ENCODE measurements at regions not wholly inside any gene's neighbourhood (a gene's known extent, or its start where the extent isn't known, plus 50 kb on each side); places are given as distances from the start of the nearest gene placed in this dataset.

GRCh38 chr7:26603631-26604030 is 260.8 kb downstream of the SKAP2 start:
- ATAC-seq: no peak

GRCh38 chr7:26608402-26608801 is 256.0 kb downstream of the SKAP2 start:
- H3K4me2 ChIP-seq (ENCODE audit: insufficient read depth, low read length): no peak overlapping the region
- H3K4me1 ChIP-seq (replicated peaks in 1 of 2; ENCODE audit: control insufficient read depth in 2 of 2, insufficient read depth in 2 of 2, low read length in 2 of 2): no peaks in the 10 kb centered on the region
- no peak overlapping the region for H2AFZ ChIP-seq (ENCODE audit: low read depth, low read length)
- H4K20me1 ChIP-seq (replicated peaks; ENCODE audit: control insufficient read depth, insufficient read depth, low read length): no peaks in the 10 kb centered on the region
- H3K4me3 ChIP-seq: no peak overlapping the region
- no peaks in the 10 kb centered on the region for H3K9me1 ChIP-seq (ENCODE audit: control insufficient read depth, insufficient read depth, low read length)
- DNase-seq (ENCODE audit: extremely low read depth in 1 of 4, low spot score in 3 of 4) (no peak), FAIRE-seq (no peak), ATAC-seq (no peak)
- BruUV-seq (replicated peaks): no TSS peak
- in situ Hi-C loops (cut with MboI): no loop called here
- 0% methylated on average over 6 of the region's 6 CpGs for WGBS (ENCODE audit: insufficient coverage, low coverage, missing lambda C conversion rate)
- no peak overlapping the region for H3K27ac ChIP-seq (ENCODE audit: extremely low read depth, low read depth, low read length)
- no peaks in the 10 kb centered on the region for H3K9me3 ChIP-seq (replicated peaks; ENCODE audit: control insufficient read depth, insufficient read depth, low read depth, low read length)
- TF ChIP-seq CHD1 (IDR thresholded peaks at IDR 0.05; ENCODE audit: low read length) (no peak), PHB (CRISPR knock-in tag; IDR thresholded peaks at IDR 0.05) (no peak), MED1 (CRISPR knock-in tag; IDR thresholded peaks at IDR 0.05; ENCODE audit: borderline replicate concordance) (no peak), SMAD3 (CRISPR knock-in tag; conservative IDR thresholded peaks at IDR 0.05) (no peak), PCBP2 (IDR thresholded peaks at IDR 0.05; ENCODE audit: low read depth, low read length, poor library complexity, severe bottlenecking) (no peak), ZFP36 (IDR thresholded peaks at IDR 0.05; ENCODE audit: low read depth, low read length, partially characterized antibody) (no peak), ZNF274 (IDR thresholded peaks at IDR 0.05; ENCODE audit: borderline replicate concordance, low read depth, low read length) (no peak), MAFG (tag; conservative IDR thresholded peaks at IDR 0.05) (no peak), HEY1 (CRISPR knock-in tag; IDR thresholded peaks at IDR 0.05; ENCODE audit: borderline replicate concordance) (no peak), MAX (CRISPR knock-in tag; IDR thresholded peaks at IDR 0.05) (no peak), FOXJ2 (tag; IDR thresholded peaks at IDR 0.05) (no peak), ZC3H4 (CRISPR knock-in tag; IDR thresholded peaks at IDR 0.05; ENCODE audit: borderline replicate concordance) (no peak)
- POLR2A ChIA-PET: interaction anchor here (1.4 kb wide), 1 partner anchor 12 kb away, joined by 4 read pairs; no protein-coding TSS in a partner anchor
- H3K36me3 ChIP-seq (ENCODE audit: control insufficient read depth, insufficient read depth, low read length): no peaks in the 10 kb centered on the region
- no peak overlapping the region for H3K9ac ChIP-seq (ENCODE audit: insufficient read depth in 1 of 2, low read depth in 2 of 2, low read length in 2 of 2)
- peaks cover 7 to 37% of the 10 kb centered on the region in 2 experiments for H3K27me3 ChIP-seq (ENCODE audit: control insufficient read depth in 2 of 2, insufficient read depth in 2 of 2, low read length in 2 of 2)
- no peaks in the 10 kb centered on the region for H3K79me2 ChIP-seq (ENCODE audit: control insufficient read depth, insufficient read depth, low read length)
- intact Hi-C loops (cut with micrococcal nuclease): no loop called here
- CTCF ChIA-PET (ENCODE audit: low intra/inter-chr PET ratio): no interaction called here

More at GRCh38 chr7:26603631-26604030, 260.8 kb downstream of the SKAP2 start:
- no peak overlapping the region for H3K4me2 ChIP-seq (ENCODE audit: insufficient read depth, low read length)
- no peaks in the 10 kb centered on the region for H3K9me1 ChIP-seq (ENCODE audit: control insufficient read depth, insufficient read depth, low read length)
- H3K36me3 ChIP-seq (ENCODE audit: control insufficient read depth, insufficient read depth, low read length): no peaks in the 10 kb centered on the region
- no peaks in the 10 kb centered on the region for H3K9me3 ChIP-seq (replicated peaks; ENCODE audit: control insufficient read depth, insufficient read depth, low read depth, low read length)
- ChIA-PET POLR2A (interaction anchor here (1.1 to 1.4 kb wide), 2 partner anchors 10 to 17 kb away, joined by 3 read pairs; no protein-coding TSS in a partner anchor), CTCF (ENCODE audit: low intra/inter-chr PET ratio) (no interaction called here)
- no peaks in the 10 kb centered on the region for H4K20me1 ChIP-seq (replicated peaks; ENCODE audit: control insufficient read depth, insufficient read depth, low read length)
- no peak for TF ChIP-seq EZH2 (IDR thresholded peaks at IDR 0.05; ENCODE audit: borderline replicate concordance, low read depth, low read length)
- TF ChIP-seq PKNOX1 (IDR thresholded peaks at IDR 0.05): no peak
- TF ChIP-seq EHMT2 (IDR thresholded peaks at IDR 0.05): no peak
- TF ChIP-seq SRSF1 (IDR thresholded peaks at IDR 0.05; ENCODE audit: low read depth, low read length): no peak
- H3K4me3 ChIP-seq: no peak overlapping the region
- no peak overlapping the region for H3K9ac ChIP-seq (ENCODE audit: insufficient read depth in 1 of 2, low read depth in 2 of 2, low read length in 2 of 2)
- no peak overlapping the region for H3K27ac ChIP-seq (ENCODE audit: extremely low read depth, low read depth, low read length)
- FAIRE-seq (no peak), DNase-seq (ENCODE audit: extremely low read depth in 1 of 4, low spot score in 3 of 4) (no peak)
- H3K27me3 ChIP-seq (ENCODE audit: control insufficient read depth in 2 of 2, insufficient read depth in 2 of 2, low read length in 2 of 2): peaks cover 5 to 8% of the 10 kb centered on the region in 2 experiments
- no peak overlapping the region for H2AFZ ChIP-seq (ENCODE audit: low read depth, low read length)
- H3K79me2 ChIP-seq (ENCODE audit: control insufficient read depth, insufficient read depth, low read length): no peaks in the 10 kb centered on the region
- intact Hi-C loops (cut with micrococcal nuclease) (no loop called here), in situ Hi-C loops (cut with MboI) (no loop called here)
- no peaks in the 10 kb centered on the region for H3K4me1 ChIP-seq (replicated peaks in 1 of 2; ENCODE audit: control insufficient read depth in 2 of 2, insufficient read depth in 2 of 2, low read length in 2 of 2)
- BruUV-seq (replicated peaks): no TSS peak

Measured in K562 (cell line).